GM12865 (cell line): ENCODE measurements at regions not wholly inside any gene's neighbourhood (a gene's known extent, or its start where the extent isn't known, plus 50 kb on each side); places are given as distances from the start of the nearest gene placed in this dataset.

Experiments
- DNase-seq: peaks from one replicate; pipeline ENCODE4 v3.0.0; 2010; ENCODE audit warnings: low read depth
- H3K4me3 ChIP-seq: 2 replicates; pipeline ENCODE4 v1.5.1; 2011; ENCODE audit warnings: mild to moderate bottlenecking, low read depth, low read length, control low read depth
- TF ChIP-seq, protein P1 (sequence below): IDR thresholded peaks from 2 replicates; pipeline ENCODE4 v1.5.1; 2011; ENCODE audit warnings: low read length, control low read depth, low read depth, inconsistent platforms; ENCODE audit not compliant: insufficient read depth; ENCODE audit errors: missing control alignments

- no peak for DNase-seq
- TF ChIP-seq, protein P1, sequence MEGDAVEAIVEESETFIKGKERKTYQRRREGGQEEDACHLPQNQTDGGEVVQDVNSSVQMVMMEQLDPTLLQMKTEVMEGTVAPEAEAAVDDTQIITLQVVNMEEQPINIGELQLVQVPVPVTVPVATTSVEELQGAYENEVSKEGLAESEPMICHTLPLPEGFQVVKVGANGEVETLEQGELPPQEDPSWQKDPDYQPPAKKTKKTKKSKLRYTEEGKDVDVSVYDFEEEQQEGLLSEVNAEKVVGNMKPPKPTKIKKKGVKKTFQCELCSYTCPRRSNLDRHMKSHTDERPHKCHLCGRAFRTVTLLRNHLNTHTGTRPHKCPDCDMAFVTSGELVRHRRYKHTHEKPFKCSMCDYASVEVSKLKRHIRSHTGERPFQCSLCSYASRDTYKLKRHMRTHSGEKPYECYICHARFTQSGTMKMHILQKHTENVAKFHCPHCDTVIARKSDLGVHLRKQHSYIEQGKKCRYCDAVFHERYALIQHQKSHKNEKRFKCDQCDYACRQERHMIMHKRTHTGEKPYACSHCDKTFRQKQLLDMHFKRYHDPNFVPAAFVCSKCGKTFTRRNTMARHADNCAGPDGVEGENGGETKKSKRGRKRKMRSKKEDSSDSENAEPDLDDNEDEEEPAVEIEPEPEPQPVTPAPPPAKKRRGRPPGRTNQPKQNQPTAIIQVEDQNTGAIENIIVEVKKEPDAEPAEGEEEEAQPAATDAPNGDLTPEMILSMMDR = no peak
- no peak overlapping the region for H3K4me3 ChIP-seq
Measured at GRCh38 chr4:125049711-125050110, 265.0 kb upstream of the FAT4 start.

DNA sequence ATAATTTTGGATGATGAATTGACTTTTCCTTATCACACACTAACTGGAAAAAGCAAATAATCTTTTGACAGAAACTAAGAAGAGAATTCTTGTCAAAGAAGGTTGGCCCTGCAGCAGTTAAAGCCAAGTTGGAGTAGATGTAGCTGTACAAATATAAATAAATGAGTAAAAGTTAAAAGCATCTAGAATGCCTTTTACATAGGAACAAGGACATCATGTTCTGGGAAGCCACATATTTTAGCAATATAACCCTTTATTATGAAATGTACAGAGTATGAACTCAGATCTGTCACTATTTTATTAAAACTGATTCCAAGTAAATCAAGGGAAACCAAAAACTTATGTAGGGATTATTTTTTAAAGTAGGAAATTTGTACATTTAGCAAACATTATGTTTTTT lies 269.4 kb upstream of the FAT4 start:
- DNase-seq = no peak
- H3K4me3 ChIP-seq = no peak overlapping the region
- TF ChIP-seq, protein P1 = no peak

DNA sequence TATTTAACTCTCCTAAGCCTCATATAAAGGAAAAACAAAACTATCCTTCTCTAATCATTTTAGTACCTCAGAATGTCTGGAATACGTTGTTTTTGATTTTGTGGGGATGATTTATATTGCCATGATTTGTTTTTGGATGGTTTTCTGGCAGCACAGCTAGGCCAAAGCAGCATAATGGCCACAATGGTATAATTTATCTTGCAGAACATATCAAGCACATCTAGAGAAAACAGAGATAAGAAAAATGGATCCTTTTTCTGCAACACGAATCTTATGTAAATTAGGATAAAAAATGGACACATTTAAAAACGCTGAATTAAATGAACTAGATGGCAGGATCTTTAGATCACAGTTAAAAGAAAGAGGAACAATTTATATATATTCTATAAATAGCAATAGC lies 269.9 kb upstream of the FAT4 start:
- no peak for DNase-seq
- no peak overlapping the region for H3K4me3 ChIP-seq
- TF ChIP-seq, protein P1 = no peak

DNA sequence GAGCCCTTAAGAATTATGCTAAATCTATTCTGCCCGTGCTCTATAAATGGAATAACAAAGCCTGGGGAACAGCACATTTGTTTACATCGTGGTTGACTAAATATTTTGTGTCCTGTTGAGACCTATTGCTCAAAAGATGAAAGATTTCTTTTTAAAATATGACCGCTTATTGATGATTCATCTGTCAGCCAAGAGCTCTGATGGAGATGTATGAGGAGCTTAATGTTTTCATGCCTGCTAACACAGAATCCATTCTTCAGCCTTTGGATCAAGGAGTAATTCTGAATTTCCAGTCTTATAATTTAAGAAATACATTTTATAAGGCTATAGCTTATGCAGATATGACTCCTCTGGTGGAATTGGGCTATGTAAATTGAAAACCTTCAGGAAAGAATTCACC lies 271.3 kb upstream of the FAT4 start:
- no peak overlapping the region for H3K4me3 ChIP-seq
- TF ChIP-seq, protein P1 = no peak
- no peak for DNase-seq

DNA sequence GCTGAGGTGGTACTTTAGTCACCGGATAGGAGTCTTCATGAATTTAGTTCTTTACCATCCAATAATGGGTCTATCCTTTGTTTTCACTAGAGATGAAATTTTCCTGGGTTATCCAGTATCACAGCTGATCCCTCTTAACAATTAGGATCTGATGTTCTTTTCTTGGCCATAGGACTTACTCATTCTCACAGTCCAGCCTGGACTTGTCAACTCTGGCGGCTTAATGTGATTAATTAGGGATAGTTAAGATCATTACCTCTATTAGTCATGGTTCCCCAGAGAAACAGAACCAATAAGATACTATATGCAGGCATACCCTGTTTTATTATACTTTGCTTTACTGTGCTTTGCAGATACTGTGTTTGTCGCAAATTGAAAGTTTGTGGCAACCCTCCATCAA lies 272.7 kb upstream of the FAT4 start:
- TF ChIP-seq, protein P1 = no peak
- DNase-seq = no peak
- H3K4me3 ChIP-seq = no peak overlapping the region

- DNase-seq = no peak
- no peak overlapping the region for H3K4me3 ChIP-seq
- TF ChIP-seq, protein P1 = no peak
Measured at GRCh38 chr4:125041372-125041930, 273.3 kb upstream of the FAT4 start.

DNA sequence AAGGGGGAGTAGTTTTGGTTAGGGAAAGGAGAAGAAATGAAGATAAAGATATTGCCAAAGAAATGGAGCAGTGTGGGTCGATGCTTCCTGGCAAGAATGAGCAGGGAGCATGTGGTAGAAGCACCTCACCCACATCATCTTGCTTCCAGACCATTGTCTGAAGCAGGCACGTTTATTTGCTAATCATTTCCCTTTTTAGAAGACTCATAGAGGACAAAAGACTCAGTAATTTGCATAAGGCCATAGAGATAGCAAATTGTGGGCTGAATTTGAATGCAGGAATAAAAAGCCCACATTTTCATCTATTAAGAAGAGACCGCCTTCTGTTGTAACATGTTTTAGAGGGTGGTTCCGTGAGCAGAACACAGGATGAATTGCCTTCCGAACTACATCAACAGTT lies 275.2 kb upstream of the FAT4 start:
- H3K4me3 ChIP-seq = no peak overlapping the region
- TF ChIP-seq, protein P1 = no peak
- DNase-seq = no peak
